GM10266 (cell line): ENCODE measurements at regions not wholly inside any gene's neighbourhood (a gene's known extent, or its start where the extent isn't known, plus 50 kb on each side); places are given as distances from the start of the nearest gene placed in this dataset.

Experiments used
- DNase-seq: peaks from one replicate; pipeline ENCODE4 v3.0.0; 2012; ENCODE audit errors: extremely low spot score
- TF ChIP-seq, protein P1 (sequence below): IDR thresholded peaks from 2 replicates; pipeline ENCODE4 v1.5.1; 2012; ENCODE audit warnings: mild to moderate bottlenecking, low read depth; ENCODE audit not compliant: control insufficient read depth, insufficient read depth; ENCODE audit errors: missing control alignments

- DNase-seq: no peak
- TF ChIP-seq, protein P1, sequence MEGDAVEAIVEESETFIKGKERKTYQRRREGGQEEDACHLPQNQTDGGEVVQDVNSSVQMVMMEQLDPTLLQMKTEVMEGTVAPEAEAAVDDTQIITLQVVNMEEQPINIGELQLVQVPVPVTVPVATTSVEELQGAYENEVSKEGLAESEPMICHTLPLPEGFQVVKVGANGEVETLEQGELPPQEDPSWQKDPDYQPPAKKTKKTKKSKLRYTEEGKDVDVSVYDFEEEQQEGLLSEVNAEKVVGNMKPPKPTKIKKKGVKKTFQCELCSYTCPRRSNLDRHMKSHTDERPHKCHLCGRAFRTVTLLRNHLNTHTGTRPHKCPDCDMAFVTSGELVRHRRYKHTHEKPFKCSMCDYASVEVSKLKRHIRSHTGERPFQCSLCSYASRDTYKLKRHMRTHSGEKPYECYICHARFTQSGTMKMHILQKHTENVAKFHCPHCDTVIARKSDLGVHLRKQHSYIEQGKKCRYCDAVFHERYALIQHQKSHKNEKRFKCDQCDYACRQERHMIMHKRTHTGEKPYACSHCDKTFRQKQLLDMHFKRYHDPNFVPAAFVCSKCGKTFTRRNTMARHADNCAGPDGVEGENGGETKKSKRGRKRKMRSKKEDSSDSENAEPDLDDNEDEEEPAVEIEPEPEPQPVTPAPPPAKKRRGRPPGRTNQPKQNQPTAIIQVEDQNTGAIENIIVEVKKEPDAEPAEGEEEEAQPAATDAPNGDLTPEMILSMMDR: no peak
Measured at GRCh38 chr17:27244011-27244410, 49.9 kb upstream of the WSB1 start.
